Cardiac septum (tissue), 1 donor: ENCODE measurements at regions not wholly inside any gene's neighbourhood (a gene's known extent, or its start where the extent isn't known, plus 50 kb on each side); places are given as distances from the start of the nearest gene placed in this dataset.
"Not testable (repeated sequence)": the region's sequence is repeated elsewhere in the genome, so short reads cannot be mapped to it uniquely, and the experiment has no call there.

Experiments
- DNase-seq: peaks from one replicate; pipeline ENCODE4 v3.0.0-alpha.2; 2020; ENCODE audit warnings: low spot score
- intact Hi-C: fragments of 100-400 bp; cut with DNase I; formaldehyde crosslinking; loops from one replicate; pipeline ENCODE4 v1.14.0; 2022
- donor health status: DM: no; HTN: no; CAD: no.

- no peak for DNase-seq
- intact Hi-C loops: no loop called here
These were observed 113.7 kb downstream of the WNT7A start for GRCh38 chr3:13766128-13766527.

- DNase-seq: no peak
- intact Hi-C loops: no loop called here
These were observed 115.7 kb downstream of the WNT7A start for GRCh38 chr3:13764161-13764560.

GRCh38 chr3:13762906-13763305 lies 117.0 kb downstream of the WNT7A start:
- DNase-seq: no peak

GRCh38 chr3:13750731-13751130 lies 129.1 kb downstream of the WNT7A start:
- intact Hi-C loops: no loop called here
- DNase-seq: no peak

More at GRCh38 chr3:13762906-13763305, 117.0 kb downstream of the WNT7A start:
- intact Hi-C loops: no loop called here

GRCh38 chr3:13750215-13750614 lies 129.7 kb downstream of the WNT7A start:
- no peak for DNase-seq
- intact Hi-C loops: no loop called here

- intact Hi-C loops: no loop called here
- no peak for DNase-seq
These were observed 130.7 kb downstream of the WNT7A start for GRCh38 chr3:13749063-13749764.

- intact Hi-C loops: no loop called here
- no peak for DNase-seq
These were observed 131.5 kb downstream of the WNT7A start for GRCh38 chr3:13748276-13748879.

- intact Hi-C loops: no loop called here
- no peak for DNase-seq
These were observed 132.2 kb downstream of the WNT7A start for GRCh38 chr3:13747627-13748026.

- no peak for DNase-seq
- intact Hi-C loops: no loop called here
These were observed 133.5 kb downstream of the WNT7A start for GRCh38 chr3:13746385-13746784.

- no peak for DNase-seq
- intact Hi-C loops: no loop called here
These were observed 134.2 kb downstream of the WNT7A start for GRCh38 chr3:13745636-13746035.

GRCh38 chr3:13740795-13741194 lies 139.1 kb downstream of the WNT7A start:
- DNase-seq: no peak
- intact Hi-C loops: no loop called here

GRCh38 chr3:13733726-13734125 lies 146.1 kb downstream of the WNT7A start:
- DNase-seq, intact Hi-C loops: not testable (repeated sequence)

GRCh38 chr3:13728487-13728886 lies 151.4 kb downstream of the WNT7A start:
- DNase-seq: no peak
- intact Hi-C loops: no loop called here

GRCh38 chr3:13727890-13728289 lies 152.0 kb downstream of the WNT7A start:
- intact Hi-C loops: no loop called here
- peak; percentile 50 for DNase-seq

- intact Hi-C loops: no loop called here
- peak; percentile 46 for DNase-seq
These were observed 156.1 kb downstream of the WNT7A start for GRCh38 chr3:13723676-13724207.

GRCh38 chr3:13722178-13722577 lies 157.7 kb downstream of the WNT7A start:
- DNase-seq: no peak
- intact Hi-C loops: no loop called here

- intact Hi-C loops: no loop called here
- DNase-seq: peak; percentile 66
These were observed 161.4 kb downstream of the WNT7A start for GRCh38 chr3:13718436-13718835.

- DNase-seq: peak; percentile 62
- intact Hi-C loops: no loop called here
These were observed 161.9 kb downstream of the WNT7A start for GRCh38 chr3:13718000-13718399.

GRCh38 chr3:13717222-13717895 lies 162.5 kb downstream of the WNT7A start:
- no peak for DNase-seq
- intact Hi-C loops: no loop called here

- intact Hi-C loops: no loop called here
- DNase-seq: peak; percentile 27
These were observed 163.2 kb downstream of the WNT7A start for GRCh38 chr3:13716540-13717221.
